Hippocampal formation (tissue), 2 donors: ENCODE measurements at regions not wholly inside any gene's neighbourhood (a gene's known extent, or its start where the extent isn't known, plus 50 kb on each side); places are given as distances from the start of the nearest gene placed in this dataset.

Experiments used
- DNase-seq, 2 donors: peaks; one replicate each; lab custom pipeline; 2025; lab: John Stamatoyannopoulos, UW

GRCh38 chr7:12127455-12127854, 83.6 kb upstream of the TMEM106B start:
- DNase-seq, result no peak

DNA sequence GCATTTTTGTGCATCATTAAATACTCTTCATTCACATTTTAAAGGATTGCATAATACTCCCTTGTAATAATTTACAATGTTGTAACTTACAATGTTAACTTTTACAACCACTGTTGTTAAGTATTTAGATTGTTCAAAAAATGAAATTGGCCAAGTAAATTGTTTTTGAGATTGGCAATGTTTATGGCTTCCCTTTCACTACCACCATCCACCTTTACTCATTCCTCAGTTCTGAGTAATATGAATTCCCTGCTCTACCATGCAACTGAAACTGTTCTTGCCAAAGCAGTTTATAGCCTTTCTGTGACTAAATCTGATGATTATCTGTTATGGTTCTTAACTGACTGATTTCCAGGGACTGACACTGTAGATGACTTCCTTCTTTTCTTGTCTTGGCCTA, 80.5 kb upstream of the TMEM106B start:
- no peak for DNase-seq

- DNase-seq, result no peak
Observed at GRCh38 chr7:12131122-12131521, 80.0 kb upstream of the TMEM106B start.

GRCh38 chr7:12133865-12134264, 77.2 kb upstream of the TMEM106B start:
- no peak for DNase-seq

DNA sequence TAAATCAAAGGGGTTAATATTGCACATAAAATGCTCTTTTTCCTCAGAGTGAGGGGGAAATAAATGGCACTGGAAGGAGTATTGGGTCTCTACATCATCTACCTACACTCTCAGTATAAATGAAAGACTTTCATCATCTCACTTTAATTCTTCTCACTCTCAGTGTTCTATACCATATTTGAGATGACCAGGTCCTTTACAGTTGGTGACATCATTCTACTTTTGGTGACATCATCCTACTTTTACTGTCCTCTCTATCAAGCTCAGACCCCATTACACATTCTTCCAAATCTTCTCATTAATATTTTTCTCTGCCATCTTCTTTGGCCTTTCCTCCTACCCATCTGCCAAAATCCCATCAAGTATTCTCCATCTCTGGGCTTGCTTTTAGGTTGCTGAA, 74.6 kb upstream of the TMEM106B start:
- DNase-seq, result no peak

DNA sequence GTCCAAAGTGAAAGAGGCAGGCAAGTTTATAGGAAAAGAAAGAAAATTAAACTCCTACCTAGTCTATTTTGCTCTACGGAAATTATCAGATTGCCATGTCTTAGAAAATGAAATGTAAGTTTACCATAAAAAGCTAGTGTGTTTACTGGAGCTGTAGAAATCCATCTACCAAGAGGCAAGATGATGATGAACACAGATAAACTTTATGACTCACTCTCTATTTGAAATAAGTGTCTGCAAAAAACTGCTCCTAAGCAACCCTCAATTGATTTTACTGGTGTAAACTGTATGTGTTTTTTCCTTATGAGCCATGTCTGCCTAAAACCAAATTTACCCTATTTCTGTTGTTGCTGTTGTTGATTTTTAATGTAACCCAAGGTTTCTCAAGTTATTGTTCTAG, 73.8 kb upstream of the TMEM106B start:
- no peak for DNase-seq

DNA sequence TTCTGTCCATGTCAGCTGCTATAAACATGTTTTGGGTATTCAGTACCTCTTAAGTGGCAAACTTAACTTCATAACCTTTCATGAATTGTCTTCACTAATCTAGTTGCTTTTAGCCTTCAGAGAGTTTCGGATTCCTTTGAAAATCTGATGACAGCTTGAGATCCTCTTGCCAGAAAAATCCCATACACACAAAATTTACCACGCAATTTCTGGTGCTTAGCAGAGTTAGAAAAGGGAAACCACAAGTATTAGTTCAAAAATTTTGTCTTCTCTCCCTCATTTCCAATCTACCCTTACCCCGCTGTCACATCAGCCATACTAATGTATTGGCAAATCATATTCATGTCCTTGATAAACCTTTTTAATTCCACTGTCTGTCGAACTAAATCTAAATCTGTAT, 72.7 kb upstream of the TMEM106B start:
- DNase-seq, result no peak

DNA sequence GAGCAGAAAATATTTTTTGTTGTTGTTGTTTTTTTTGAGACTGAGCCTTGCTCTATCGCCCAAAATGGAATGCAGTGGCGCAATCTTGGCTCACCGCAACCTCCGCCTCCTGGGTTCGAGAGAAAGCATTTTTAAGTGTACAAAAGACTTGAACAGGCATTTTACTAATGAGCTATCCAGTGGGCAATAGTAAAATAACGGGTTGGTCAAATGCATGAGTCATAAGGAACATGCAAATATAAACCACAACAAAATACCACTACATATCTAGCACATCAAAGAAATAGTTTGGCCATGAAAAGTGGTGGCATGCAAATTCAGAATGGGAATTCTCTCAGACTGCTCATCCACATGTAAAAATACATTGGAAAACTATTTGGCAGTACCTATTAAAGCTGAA, 71.7 kb upstream of the TMEM106B start:
- DNase-seq, result no peak

GRCh38 chr7:12146813-12147212, 64.3 kb upstream of the TMEM106B start:
- no peak for DNase-seq

DNA sequence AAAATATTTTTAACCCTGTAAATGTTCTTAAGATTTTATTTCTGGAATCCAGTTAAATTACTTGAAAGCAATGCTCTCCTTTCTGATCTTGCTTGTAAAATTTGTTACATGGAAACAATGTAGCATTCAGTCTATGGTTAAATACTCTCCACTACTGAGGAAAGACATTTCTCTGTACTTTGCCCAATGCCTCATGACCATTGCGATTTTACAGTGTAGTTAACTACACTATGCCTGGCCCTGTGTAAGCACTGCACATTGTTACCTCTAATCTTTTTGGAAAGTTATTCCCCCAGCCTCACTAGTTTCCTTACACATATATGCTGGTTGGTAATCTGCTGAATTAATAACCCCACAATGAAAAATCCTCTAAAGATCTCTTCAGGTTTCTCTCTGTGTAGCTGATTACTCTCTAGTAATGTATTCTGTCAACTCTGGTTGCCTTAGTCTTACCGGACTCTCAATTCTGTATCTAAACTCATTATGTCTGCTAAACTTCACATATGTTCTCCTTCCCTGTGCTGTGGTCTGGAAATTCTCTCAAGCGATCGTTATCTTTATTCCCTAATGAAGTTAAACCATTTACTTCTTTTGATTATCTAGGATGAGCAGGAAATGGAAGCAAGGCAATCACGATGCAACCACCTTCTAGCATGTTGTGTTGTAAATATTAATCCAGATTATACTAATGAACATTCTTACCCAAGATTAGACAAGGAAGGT, 58.7 kb upstream of the TMEM106B start:
- no peak for DNase-seq

- DNase-seq, result no peak
Observed at GRCh38 chr7:12154119-12154518, 57.0 kb upstream of the TMEM106B start.

DNA sequence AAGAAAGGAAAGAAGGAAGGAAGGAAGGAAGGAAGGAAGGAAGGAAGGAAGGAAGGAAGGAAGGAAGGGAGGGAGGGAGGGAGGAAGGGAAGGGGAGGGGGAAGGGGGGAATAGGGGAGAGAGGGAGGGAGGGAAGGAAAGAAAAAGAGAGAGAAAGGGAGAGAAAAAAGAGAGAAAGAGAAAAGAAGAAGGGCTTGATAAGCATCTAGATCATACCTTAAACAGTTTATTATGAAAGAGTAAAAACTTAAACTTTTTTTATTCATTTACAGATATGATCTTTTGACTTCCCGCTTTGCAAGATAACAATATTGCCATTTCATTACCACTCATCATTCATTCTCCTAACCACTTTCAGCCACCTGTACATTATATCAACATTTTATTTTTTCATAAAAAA, 53.6 kb upstream of the TMEM106B start:
- DNase-seq, result no peak

DNA sequence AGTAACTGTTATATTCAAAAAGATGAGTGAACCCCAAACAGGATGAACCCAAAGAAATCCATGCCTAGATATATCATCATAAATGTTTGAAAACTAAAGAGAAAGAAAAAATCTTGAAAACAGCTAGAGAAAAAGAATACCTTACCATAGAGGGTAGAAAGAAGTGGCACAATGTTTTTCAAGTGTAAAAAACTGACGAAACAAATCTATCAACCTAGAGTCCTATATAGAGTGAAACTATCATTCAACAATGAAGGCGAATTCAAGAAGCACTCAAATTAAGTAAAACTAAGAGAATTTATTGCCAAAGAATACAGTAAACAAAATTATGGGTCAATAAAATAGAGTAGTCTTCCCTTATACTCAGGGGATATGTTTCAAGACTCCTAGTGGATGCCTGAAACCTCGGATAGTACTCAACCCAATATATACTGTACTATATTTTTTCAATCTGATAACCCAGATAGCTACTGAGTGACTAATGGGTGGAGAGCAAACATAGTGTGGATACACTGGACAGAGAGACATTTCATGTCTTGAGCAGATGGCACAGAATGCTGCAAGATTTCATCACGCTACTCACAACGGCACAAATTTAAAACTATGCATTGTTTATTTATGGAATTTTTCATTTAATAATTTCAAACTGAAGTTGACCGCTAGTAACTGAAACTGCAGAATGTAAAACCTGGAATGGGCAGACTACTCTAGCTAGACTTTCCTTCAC, 52.6 kb upstream of the TMEM106B start:
- no peak for DNase-seq

DNA sequence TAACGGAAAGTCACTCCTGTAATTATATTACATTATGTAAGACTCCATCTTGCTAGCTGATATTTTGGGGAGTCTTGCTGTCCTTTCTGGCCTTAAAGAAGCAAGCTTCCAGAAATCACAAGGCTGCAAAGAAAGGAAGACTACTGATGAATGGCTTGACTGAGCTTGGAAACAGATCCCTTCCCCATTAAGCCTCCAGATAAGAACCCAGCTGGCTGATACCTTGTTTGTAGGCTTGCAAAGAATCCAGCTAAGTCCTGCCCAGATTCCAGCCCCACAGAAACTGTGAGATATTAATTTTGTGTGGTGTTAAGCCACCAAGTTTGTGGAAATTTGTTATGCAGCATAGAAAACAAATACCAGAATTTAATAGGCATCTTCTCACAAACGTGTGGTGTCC, 49.9 kb upstream of the TMEM106B start:
- no peak for DNase-seq
